MCF 10A (cell line): ENCODE measurements at regions not wholly inside any gene's neighbourhood (a gene's known extent, or its start where the extent isn't known, plus 50 kb on each side); places are given as distances from the start of the nearest gene placed in this dataset.
"Not testable (repeated sequence)": the region's sequence is repeated elsewhere in the genome, so short reads cannot be mapped to it uniquely, and the experiment has no call there.

Experiments used
- BruUV-seq: library from RNA; stranded (reverse); fragments of 400-500 nt; replicated peaks from 2 replicates; lab custom pipeline; 2021; lab: Mats Ljungman, UMichigan
- CTCF ChIA-PET: fragments of 300-600 bp; sonication (Branson Sonifier 250); formaldehyde crosslinking; extraction: SDS; loops from one replicate; lab custom pipeline; 2021; ENCODE audit warnings: antibody characterized with exemption, inconsistent platforms; lab: Yijun Ruan, JAX
- POLR2A ChIA-PET: fragments of 300-600, 350-650 bp; sonication (Branson Sonifier 250); formaldehyde crosslinking; extraction: SDS; loops from one replicate; lab custom pipeline; 2020; ENCODE audit warnings: antibody characterized with exemption, inconsistent platforms; lab: Yijun Ruan, JAX
- DNase-seq: peaks from one replicate; pipeline ENCODE4 v3.0.0-alpha.2; 2018; ENCODE audit not compliant: unreplicated experiment
- H3K27ac Mint-ChIP-seq: one replicate; pipeline ENCODE4 v1.8.0; 2022; ENCODE audit warnings: mild to moderate bottlenecking, low read depth, mixed read lengths; ENCODE audit not compliant: unreplicated experiment
- H3K27me3 Mint-ChIP-seq: one replicate; pipeline ENCODE4 v1.8.0; 2022; ENCODE audit warnings: mixed read lengths; ENCODE audit not compliant: insufficient read depth, unreplicated experiment
- H3K36me3 Mint-ChIP-seq: one replicate; pipeline ENCODE4 v1.8.0; 2022; ENCODE audit warnings: mild to moderate bottlenecking, moderate library complexity, mixed read lengths; ENCODE audit not compliant: insufficient read depth, unreplicated experiment
- H3K4me1 Mint-ChIP-seq: one replicate; pipeline ENCODE4 v1.8.0; 2022; ENCODE audit warnings: mixed read lengths; ENCODE audit not compliant: insufficient read depth, unreplicated experiment
- H3K4me3 Mint-ChIP-seq: one replicate; pipeline ENCODE4 v1.8.0; 2022; ENCODE audit warnings: mild to moderate bottlenecking, moderate library complexity, mixed read lengths; ENCODE audit not compliant: unreplicated experiment
- H3K9me3 Mint-ChIP-seq: one replicate; pipeline ENCODE4 v1.8.0; 2022; ENCODE audit warnings: mixed read lengths; ENCODE audit not compliant: unreplicated experiment
- intact Hi-C: fragments of 100-400 bp; cut with micrococcal nuclease; formaldehyde crosslinking; loops from 2 replicates; pipeline ENCODE4 v1.14.1; 2022
- TF ChIP-seq, protein P1 (sequence below): fragments of 200-600 bp; IDR thresholded peaks from one replicate; pipeline ENCODE4 v1.8.0; 2022; ENCODE audit warnings: antibody characterized with exemption, mild to moderate bottlenecking; ENCODE audit not compliant: unreplicated experiment

DNA sequence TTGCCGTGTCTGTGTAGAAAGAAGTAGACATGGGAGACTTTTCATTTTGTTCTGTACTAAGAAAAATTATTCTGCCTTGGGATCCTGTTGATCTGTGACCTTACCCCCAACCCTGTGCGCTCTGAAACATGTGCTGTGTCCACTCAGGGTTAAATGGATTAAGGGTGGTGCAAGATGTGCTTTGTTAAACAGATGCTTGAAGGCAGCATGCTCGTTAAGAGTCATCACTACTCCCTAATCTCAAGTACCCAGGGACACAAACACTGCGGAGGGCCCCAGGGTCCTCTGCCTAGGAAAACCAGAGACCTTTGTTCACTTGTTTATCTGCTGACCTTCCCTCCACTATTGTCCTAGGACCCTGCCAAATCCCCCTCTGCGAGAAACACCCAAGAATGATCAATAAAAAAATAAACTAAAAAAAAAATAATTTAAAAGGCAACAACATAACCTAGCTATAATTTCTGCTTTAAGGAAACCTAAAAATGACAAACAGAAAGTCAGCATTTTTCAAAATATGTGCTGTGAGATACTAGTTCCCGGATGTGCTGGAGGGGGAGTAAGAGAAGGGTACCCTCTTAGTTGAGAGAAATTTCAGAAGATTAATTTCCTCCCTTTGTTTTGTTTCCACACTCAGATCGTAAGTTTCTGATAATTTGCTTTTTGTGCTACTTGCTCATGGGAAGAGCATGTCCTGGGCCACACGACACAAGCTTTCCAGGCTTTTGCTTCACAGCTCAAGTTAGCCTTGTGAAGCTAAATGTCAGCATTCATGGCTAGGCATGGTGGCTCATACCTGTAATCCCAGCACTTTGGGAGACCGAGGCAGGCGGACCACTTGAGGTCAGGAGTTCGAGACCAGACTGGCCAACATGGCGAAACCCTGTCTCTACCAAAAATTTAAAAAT is 64.7 kb upstream of the CAPRIN1 start:
- not testable (repeated sequence) for H3K27ac Mint-ChIP-seq, BruUV-seq

GRCh38 chr11:33984682-33985389 is 66.7 kb upstream of the CAPRIN1 start:
- peaks cover 18% of the 10 kb centered on the region for H3K27me3 Mint-ChIP-seq
- no peaks in the 10 kb centered on the region for H3K36me3 Mint-ChIP-seq
- BruUV-seq = no TSS peak
- H3K4me3 Mint-ChIP-seq = no peak overlapping the region
- H3K9me3 Mint-ChIP-seq = no peaks in the 10 kb centered on the region
- ChIA-PET CTCF (interaction anchor here (0.6 to 1.0 kb wide), 3 partner anchors 12 to 295 kb away, joined by 3 to 4 read pairs (median 3); no protein-coding TSS in a partner anchor), POLR2A (no interaction called here)
- intact Hi-C loops = no loop called here
- no peak for DNase-seq
- no peak overlapping the region for H3K27ac Mint-ChIP-seq
- H3K4me1 Mint-ChIP-seq = no peaks in the 10 kb centered on the region
- TF ChIP-seq, protein P1, sequence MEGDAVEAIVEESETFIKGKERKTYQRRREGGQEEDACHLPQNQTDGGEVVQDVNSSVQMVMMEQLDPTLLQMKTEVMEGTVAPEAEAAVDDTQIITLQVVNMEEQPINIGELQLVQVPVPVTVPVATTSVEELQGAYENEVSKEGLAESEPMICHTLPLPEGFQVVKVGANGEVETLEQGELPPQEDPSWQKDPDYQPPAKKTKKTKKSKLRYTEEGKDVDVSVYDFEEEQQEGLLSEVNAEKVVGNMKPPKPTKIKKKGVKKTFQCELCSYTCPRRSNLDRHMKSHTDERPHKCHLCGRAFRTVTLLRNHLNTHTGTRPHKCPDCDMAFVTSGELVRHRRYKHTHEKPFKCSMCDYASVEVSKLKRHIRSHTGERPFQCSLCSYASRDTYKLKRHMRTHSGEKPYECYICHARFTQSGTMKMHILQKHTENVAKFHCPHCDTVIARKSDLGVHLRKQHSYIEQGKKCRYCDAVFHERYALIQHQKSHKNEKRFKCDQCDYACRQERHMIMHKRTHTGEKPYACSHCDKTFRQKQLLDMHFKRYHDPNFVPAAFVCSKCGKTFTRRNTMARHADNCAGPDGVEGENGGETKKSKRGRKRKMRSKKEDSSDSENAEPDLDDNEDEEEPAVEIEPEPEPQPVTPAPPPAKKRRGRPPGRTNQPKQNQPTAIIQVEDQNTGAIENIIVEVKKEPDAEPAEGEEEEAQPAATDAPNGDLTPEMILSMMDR = no peak

More for the DNA sequence above, 64.7 kb upstream of the CAPRIN1 start:
- H3K9me3 Mint-ChIP-seq, H3K4me3 Mint-ChIP-seq, H3K36me3 Mint-ChIP-seq, DNase-seq, H3K4me1 Mint-ChIP-seq, H3K27me3 Mint-ChIP-seq, intact Hi-C loops: not testable (repeated sequence)
- POLR2A ChIA-PET = interaction anchor here (0.6 to 1.8 kb wide), 4 partner anchors 22 to 129 kb away, joined by 3 to 5 read pairs (median 4); no protein-coding TSS in a partner anchor
- CTCF ChIA-PET = interaction anchor here (0.5 to 3.9 kb wide), 26 partner anchors 8 to 220 kb away, joined by 3 to 31 read pairs (median 5); no protein-coding TSS in a partner anchor

DNA sequence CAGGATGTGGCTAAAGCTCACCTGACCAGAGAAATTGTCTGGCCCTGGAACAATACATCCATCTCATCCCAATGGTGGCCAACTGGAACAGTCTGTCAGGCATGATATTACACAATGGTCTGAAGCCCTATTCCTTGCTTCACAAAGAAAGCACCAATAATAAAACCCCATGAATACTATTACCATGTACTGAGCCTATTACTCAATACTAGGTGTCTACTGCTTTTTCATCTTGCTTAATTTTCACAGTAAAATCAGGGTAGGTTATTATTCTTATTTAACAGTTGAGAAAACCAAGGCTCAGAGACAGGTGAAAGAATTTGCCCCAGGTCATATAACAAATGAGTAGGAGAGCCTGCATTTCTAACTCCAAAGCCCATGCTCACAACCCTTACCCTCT is 68.9 kb upstream of the CAPRIN1 start:
- no peaks in the 10 kb centered on the region for H3K4me1 Mint-ChIP-seq
- ChIA-PET CTCF (interaction anchor here (0.8 to 10.7 kb wide), 5 partner anchors 10 to 126 kb away, joined by 3 to 77 read pairs (median 7); no protein-coding TSS in a partner anchor), POLR2A (interaction anchor here (1.8 kb wide), 1 partner anchor 12 kb away, joined by 4 read pairs; no protein-coding TSS in a partner anchor)
- no peak overlapping the region for H3K27ac Mint-ChIP-seq
- intact Hi-C loops = no loop called here
- H3K9me3 Mint-ChIP-seq = no peaks in the 10 kb centered on the region
- H3K4me3 Mint-ChIP-seq = no peak overlapping the region
- H3K36me3 Mint-ChIP-seq = no peaks in the 10 kb centered on the region
- no TSS peak for BruUV-seq
- DNase-seq = peak; percentile 33
- TF ChIP-seq, protein P1 = no peak
- H3K27me3 Mint-ChIP-seq = peaks cover 29% of the 10 kb centered on the region

- Mint-ChIP-seq H3K36me3 (no peaks in the 10 kb centered on the region), H3K9me3 (no peaks in the 10 kb centered on the region), H3K27me3 (peaks cover 29% of the 10 kb centered on the region), H3K27ac (no peak overlapping the region), H3K4me1 (no peaks in the 10 kb centered on the region), H3K4me3 (no peak overlapping the region)
- POLR2A ChIA-PET = no interaction called here
- intact Hi-C loops = no loop called here
- CTCF ChIA-PET = interaction anchor here (1.2 to 10.7 kb wide), 3 partner anchors 10 to 146 kb away, joined by 4 to 77 read pairs (median 12); no protein-coding TSS in a partner anchor
- TF ChIP-seq, protein P1 = no peak
- no peak for DNase-seq
- no TSS peak for BruUV-seq
Measured at GRCh38 chr11:33980897-33981296, 70.6 kb upstream of the CAPRIN1 start.
